Uterus (tissue), 2 donors: ENCODE measurements at regions not wholly inside any gene's neighbourhood (a gene's known extent, or its start where the extent isn't known, plus 50 kb on each side); places are given as distances from the start of the nearest gene placed in this dataset.

Experiments
- CTCF ChIP-seq, 4 experiments: fragments of 200-600 bp in 2 of 4; fragments of 450-650 bp in 2 of 4; sonication (generic) in 2 of 4; IDR thresholded peaks; one replicate each; pipeline ENCODE4 v1.5.1; 2016 to 2019; ENCODE audit warnings: antibody characterized with exemption in 4 of 4, mild to moderate bottlenecking in 2 of 4, moderate library complexity in 1 of 4
- POLR2A ChIP-seq, 2 donors: fragments of 450-650 bp; IDR thresholded peaks; one replicate each; pipeline ENCODE4 v1.6.1; 2016; ENCODE audit warnings: antibody characterized with exemption in 2 of 2, mild to moderate bottlenecking in 1 of 2, moderate library complexity in 1 of 2

DNA sequence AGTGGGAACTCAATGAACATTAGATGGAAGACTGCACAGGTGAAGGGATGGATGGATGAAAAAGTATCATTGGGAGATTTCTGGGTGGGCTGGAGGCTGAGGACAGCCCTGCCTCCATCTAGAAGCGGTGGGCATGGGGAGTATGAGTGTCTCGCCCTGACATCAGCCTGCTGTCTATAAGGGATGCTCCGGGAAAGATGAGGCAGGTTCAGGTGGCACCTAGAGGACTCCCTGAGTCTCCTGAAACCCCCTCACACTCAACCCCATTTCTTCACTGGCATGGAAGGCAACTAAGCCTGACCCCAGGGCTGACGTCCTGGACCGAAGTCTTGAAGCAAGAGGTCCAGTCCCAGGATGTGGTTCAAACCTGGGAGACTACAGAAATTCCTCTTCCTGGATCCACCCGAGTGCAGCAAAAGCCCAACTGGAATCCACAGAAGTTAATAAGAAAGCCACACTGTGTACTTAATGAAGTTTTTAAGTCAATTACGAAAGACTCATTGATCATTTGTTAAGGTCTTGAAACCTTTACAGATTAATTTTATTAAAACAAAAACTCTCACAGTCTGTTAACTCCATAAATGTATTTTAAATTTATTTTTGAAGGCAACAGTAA lies 238.8 kb downstream of the EMX2 start:
- TF ChIP-seq POLR2A (IDR thresholded peaks at IDR 0.05) (no peak), CTCF (IDR thresholded peaks at IDR 0.05) (no peak)
